ENCODE measurements at regions not wholly inside any gene's neighbourhood (a gene's known extent, or its start where the extent isn't known, plus 50 kb on each side); places are given as distances from the start of the nearest gene placed in this dataset.
"Not testable (repeated sequence)": the region's sequence is repeated elsewhere in the genome, so short reads cannot be mapped to it uniquely, and the experiment has no call there.

DNA sequence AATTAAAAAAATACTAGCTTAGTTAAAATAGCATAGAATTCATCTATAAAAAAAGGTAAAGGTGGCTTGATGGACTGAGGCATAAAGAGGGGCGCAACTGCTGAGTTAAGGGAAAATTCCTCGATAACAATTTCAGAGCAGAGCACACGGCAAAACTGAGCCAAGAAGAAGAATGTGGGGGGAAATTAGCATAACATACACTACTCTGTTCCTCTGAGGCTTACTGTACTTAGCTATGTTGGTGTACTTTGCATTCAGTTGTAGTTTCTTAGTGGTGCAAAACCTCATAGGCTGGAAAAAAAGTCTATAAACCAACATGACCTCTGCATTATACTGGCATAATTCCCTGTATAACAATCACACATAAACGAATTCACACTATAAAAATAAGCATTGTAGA, 357.9 kb upstream of the LRRC3B start:
- H3K4me3 Mint-ChIP-seq: no peak overlapping the region
- no peak overlapping the region for H3K27ac Mint-ChIP-seq
- no peaks in the 10 kb centered on the region for H3K27me3 Mint-ChIP-seq
- DNase-seq (no peak), ATAC-seq (ENCODE audit: low read depth) (no peak)
- peaks cover 2% of the 10 kb centered on the region for H3K9me3 Mint-ChIP-seq
- no peaks in the 10 kb centered on the region for H3K4me1 Mint-ChIP-seq
- POLR2A ChIA-PET: no interaction called here
- no peaks in the 10 kb centered on the region for H3K36me3 Mint-ChIP-seq

DNA sequence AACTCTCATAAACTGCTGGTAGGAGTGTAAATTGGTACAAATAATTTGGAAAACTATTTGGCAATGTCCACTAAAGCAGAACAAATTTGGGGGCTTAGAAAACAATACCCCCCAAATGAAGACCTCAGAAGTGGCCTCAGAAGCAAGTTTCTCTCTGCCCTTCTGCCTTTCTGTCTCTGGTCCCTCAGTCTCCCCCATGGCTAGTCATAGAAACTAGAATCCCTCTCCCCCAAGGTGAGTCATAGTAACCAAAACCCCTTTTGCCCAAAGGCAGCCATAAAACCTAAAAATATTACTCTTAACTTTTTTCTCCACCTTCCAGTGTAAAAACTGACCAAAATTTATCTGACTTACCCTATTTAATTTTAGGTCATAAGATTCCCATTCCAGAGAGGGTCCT, 350.7 kb upstream of the LRRC3B start:
- POLR2A ChIA-PET: no interaction called here
- H3K27ac Mint-ChIP-seq: no peak overlapping the region

DNA sequence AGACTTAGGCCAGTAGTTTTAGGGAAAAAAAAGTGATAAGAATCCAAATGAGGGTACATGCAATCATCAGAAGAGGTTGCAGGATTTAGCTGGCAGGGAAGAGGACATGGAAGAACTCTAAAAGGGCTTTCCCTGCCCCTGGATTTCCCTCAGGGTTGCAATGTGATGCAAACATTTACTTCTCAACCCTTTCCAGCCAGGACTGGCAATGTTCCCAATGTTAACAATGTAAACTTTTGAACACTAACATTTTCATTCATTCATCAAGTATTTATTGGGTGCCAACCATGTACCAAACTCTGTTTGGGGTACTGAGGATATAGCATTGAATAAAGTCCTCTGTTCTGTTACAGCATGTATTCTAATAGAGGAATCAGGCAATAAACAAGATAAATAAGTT, 349.4 kb upstream of the LRRC3B start:
- POLR2A ChIA-PET: no interaction called here
- Mint-ChIP-seq H3K36me3 (no peaks in the 10 kb centered on the region), H3K27me3 (no peaks in the 10 kb centered on the region), H3K9me3 (no peaks in the 10 kb centered on the region), H3K4me1 (no peaks in the 10 kb centered on the region), H3K27ac (no peak overlapping the region), H3K4me3 (no peak overlapping the region)
- ATAC-seq (ENCODE audit: low read depth) (no peak), DNase-seq (no peak)

More for the DNA sequence above, 350.7 kb upstream of the LRRC3B start:
- H3K36me3 Mint-ChIP-seq: no peaks in the 10 kb centered on the region
- H3K4me1 Mint-ChIP-seq: no peaks in the 10 kb centered on the region
- no peaks in the 10 kb centered on the region for H3K9me3 Mint-ChIP-seq
- ATAC-seq (ENCODE audit: low read depth) (no peak), DNase-seq (no peak)
- no peaks in the 10 kb centered on the region for H3K27me3 Mint-ChIP-seq
- H3K4me3 Mint-ChIP-seq: no peak overlapping the region

DNA sequence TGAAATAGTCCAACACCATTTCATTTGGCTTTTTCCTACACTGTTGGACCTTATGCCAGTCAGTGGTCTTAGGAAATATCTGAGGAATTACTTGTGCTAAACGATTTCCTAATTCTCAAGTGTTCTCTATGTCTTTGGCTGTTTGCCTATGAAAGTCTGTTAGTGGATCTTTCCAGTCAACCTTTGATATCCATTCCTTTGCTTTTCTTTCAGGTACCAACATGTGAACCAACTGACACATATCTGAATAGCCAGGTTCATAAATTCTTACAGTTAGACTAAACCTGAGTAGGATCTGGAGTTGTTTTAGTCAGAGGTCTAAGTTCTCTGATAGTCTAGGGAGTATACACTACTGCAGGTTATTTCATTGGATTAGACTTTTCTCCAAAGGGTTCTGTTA, 343.5 kb upstream of the LRRC3B start:
- no peak overlapping the region for H3K4me3 Mint-ChIP-seq
- POLR2A ChIA-PET: no interaction called here
- DNase-seq (no peak), ATAC-seq (ENCODE audit: low read depth) (no peak)
- no peaks in the 10 kb centered on the region for H3K36me3 Mint-ChIP-seq
- H3K27me3 Mint-ChIP-seq: no peaks in the 10 kb centered on the region
- H3K27ac Mint-ChIP-seq: no peak overlapping the region
- H3K4me1 Mint-ChIP-seq: no peaks in the 10 kb centered on the region
- peaks cover 19% of the 10 kb centered on the region for H3K9me3 Mint-ChIP-seq

DNA sequence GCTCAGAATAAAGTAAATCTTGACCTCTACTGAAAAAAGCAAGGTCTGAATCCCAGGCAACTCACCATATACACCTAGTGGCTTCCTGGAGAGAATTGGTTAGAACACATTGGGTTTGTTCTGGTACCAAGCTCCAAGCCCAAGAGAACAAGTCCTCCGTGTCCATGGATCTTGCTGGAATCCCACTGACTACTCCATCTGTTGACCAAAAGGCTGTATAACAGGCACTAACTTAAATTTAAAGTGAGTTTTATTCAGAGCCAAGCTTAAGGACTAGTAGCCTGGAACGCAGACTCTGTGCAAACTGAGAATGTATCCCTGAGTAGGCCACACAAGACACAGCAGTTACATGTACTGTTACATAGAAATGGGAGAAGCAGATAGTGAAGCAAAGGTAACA, 342.1 kb upstream of the LRRC3B start:
- no peaks in the 10 kb centered on the region for H3K4me1 Mint-ChIP-seq
- no peaks in the 10 kb centered on the region for H3K36me3 Mint-ChIP-seq
- H3K9me3 Mint-ChIP-seq: peaks cover 25% of the 10 kb centered on the region
- H3K27ac Mint-ChIP-seq: no peak overlapping the region
- POLR2A ChIA-PET: no interaction called here
- DNase-seq (no peak), ATAC-seq (ENCODE audit: low read depth) (no peak)
- no peaks in the 10 kb centered on the region for H3K27me3 Mint-ChIP-seq
- no peak overlapping the region for H3K4me3 Mint-ChIP-seq

DNA sequence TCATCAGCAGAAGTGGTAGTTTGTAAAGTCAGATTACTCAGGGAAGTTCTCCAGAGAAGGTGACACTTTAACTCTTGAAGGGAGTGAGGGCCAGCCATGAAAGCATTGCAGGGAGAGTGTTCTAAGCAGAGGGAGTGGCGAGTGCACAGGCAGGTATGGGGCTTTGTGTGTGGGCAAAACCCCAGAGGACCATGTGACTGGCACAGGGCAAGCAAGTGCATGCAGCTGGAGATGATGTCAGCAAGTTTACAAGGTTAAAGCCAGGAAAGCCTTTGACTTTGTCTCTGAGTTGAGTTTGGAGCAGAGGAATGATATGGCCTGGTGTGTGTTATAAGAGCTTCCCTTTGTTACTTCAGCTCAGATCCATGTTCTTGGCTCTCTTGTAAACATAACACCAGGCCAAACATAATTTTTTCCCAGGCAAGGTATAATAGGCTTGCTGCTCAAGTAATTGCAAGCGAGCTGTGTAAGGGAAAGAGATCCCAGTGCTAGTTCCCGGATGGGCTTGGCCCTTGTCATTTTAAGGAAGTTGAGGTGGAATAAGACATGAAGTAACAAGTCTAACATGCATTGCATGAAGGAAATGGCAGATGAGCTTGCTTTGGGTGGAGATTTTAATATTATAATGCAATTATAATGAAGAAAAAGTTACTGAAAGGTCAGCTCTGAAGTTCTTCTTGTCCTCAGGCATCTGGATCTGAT, 341.1 kb upstream of the LRRC3B start:
- no peak overlapping the region for H3K27ac Mint-ChIP-seq
- ATAC-seq (ENCODE audit: low read depth) (no peak), DNase-seq (no peak)
- no peak overlapping the region for H3K4me3 Mint-ChIP-seq
- H3K9me3 Mint-ChIP-seq: peaks cover 25% of the 10 kb centered on the region
- POLR2A ChIA-PET: no interaction called here
- no peaks in the 10 kb centered on the region for H3K36me3 Mint-ChIP-seq
- H3K27me3 Mint-ChIP-seq: no peaks in the 10 kb centered on the region
- H3K4me1 Mint-ChIP-seq: no peaks in the 10 kb centered on the region

DNA sequence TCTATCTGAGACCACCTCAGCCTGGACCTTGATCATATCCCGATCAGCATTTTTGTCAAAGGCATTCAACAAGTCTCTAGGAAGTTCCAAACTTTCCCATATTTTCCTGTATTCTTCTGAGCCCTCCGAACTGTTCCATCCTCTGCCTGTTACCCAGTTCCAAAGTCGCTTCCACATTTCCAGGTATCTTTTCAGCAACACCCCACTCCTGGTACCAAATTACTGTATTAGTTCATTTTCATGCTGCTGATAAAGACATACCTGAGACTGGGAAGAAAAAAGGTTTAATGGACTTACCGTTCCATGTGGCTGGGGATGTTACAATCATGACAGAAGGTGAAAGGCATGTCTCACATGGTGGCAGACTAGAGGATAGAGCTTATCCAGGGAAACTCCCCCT, 338.1 kb upstream of the LRRC3B start:
- H3K27me3 Mint-ChIP-seq; H3K4me3 Mint-ChIP-seq; POLR2A ChIA-PET; DNase-seq; ATAC-seq (ENCODE audit: low read depth); H3K27ac Mint-ChIP-seq; H3K36me3 Mint-ChIP-seq; H3K4me1 Mint-ChIP-seq: not testable (repeated sequence)
- H3K9me3 Mint-ChIP-seq: peaks cover 24% of the 10 kb centered on the region

DNA sequence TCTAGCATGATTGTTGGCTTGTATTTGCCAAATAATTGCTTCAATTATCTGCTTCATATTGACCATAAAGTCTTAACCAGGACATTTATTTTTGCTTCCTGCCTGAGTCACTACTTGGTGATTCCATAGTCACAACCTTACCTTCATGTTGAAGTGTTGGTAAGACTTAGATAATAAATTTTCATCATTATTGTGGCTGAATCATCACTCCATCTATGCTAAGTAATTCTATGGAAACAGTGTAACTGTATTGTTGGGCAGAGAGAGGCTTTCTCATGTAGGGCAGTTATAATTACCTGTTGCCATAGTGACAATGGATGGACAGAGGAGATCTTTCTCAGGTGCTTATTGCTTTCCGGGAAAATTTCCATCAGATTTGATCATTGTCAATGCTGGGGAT, 330.7 kb upstream of the LRRC3B start:
- ATAC-seq (ENCODE audit: low read depth) (no peak), DNase-seq (no peak)
- Mint-ChIP-seq H3K4me3 (no peak overlapping the region), H3K27me3 (no peaks in the 10 kb centered on the region), H3K36me3 (no peaks in the 10 kb centered on the region), H3K4me1 (no peaks in the 10 kb centered on the region), H3K9me3 (no peaks in the 10 kb centered on the region), H3K27ac (no peak overlapping the region)
- POLR2A ChIA-PET: no interaction called here

DNA sequence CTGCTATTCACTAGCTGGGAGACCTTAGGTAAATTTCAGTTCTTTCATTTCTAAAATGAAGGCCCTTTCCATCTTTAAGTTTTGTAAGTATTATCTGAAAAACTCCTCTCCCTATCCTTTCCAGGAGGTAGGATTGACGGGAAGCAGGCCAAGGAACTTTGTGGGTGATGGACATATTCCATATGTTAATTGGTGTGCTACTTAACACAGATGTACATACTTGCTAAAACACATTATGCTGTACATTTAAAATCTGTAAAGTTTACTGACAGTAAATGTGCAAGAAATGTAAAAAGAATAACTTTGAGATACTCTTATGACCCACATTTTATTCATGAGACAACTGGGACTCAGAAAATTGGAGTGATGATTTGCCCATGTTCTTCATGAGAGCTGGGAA, 329.8 kb upstream of the LRRC3B start:
- Mint-ChIP-seq H3K9me3 (peaks cover 3% of the 10 kb centered on the region), H3K27ac (no peak overlapping the region), H3K4me3 (no peak overlapping the region), H3K27me3 (no peaks in the 10 kb centered on the region), H3K4me1 (no peaks in the 10 kb centered on the region), H3K36me3 (no peaks in the 10 kb centered on the region)
- DNase-seq (no peak), ATAC-seq (ENCODE audit: low read depth) (no peak)
- POLR2A ChIA-PET: no interaction called here

DNA sequence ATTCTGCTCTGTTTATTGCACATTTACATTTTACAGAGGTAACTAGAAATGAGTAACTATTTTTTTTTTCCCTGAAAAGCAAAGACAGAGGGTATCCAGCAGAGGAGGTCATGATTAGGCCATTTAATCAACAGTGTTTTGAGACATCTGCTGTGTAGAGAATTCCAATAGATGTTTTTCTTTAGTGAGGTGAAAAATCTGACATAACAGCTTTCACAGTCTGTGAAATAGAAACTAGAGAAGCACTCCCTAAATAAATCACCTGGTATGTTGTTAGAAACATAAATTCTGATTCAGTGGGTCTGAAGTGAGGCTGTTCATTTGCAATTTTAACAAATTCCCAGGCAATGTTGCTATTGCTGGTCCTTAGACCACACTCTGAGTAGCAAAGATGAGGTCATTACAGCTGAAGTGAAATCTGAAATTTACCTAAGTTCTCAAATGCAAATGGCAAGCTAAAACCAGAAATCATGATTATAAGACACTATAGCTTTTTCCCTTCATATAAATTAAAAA, 329.2 kb upstream of the LRRC3B start:
- Mint-ChIP-seq H3K27me3 (no peaks in the 10 kb centered on the region), H3K4me3 (no peak overlapping the region), H3K27ac (no peak overlapping the region), H3K36me3 (no peaks in the 10 kb centered on the region), H3K9me3 (peaks cover 3% of the 10 kb centered on the region), H3K4me1 (no peaks in the 10 kb centered on the region)
- ATAC-seq (ENCODE audit: low read depth): no peak
- POLR2A ChIA-PET: no interaction called here
- no peak for DNase-seq

DNA sequence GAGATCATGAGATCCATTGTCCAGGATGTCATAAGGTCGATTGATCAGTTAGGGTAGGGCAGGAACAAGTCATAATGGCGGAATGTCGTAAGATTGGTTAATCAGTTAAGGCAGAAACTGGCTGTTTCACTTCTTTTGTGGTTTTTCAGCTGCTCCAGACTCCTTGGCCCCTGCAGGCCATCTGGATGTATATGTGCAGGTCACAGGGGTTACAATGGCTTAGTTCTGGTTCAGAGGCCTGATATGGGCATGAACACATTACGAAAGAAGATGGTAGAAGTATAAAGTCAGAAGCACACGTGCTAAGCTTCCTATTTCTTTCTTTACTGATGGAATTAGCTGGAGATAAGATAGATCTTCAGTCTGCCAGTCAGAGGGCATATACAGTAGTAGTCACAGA, 315.4 kb upstream of the LRRC3B start:
- H3K27ac Mint-ChIP-seq: no peak overlapping the region
- no peaks in the 10 kb centered on the region for H3K27me3 Mint-ChIP-seq
- POLR2A ChIA-PET: no interaction called here
- H3K4me3 Mint-ChIP-seq: no peak overlapping the region
- H3K36me3 Mint-ChIP-seq: no peaks in the 10 kb centered on the region
- H3K4me1 Mint-ChIP-seq: no peaks in the 10 kb centered on the region
- no peak for DNase-seq
- H3K9me3 Mint-ChIP-seq: peaks cover 13% of the 10 kb centered on the region
- ATAC-seq (ENCODE audit: low read depth): no peak

DNA sequence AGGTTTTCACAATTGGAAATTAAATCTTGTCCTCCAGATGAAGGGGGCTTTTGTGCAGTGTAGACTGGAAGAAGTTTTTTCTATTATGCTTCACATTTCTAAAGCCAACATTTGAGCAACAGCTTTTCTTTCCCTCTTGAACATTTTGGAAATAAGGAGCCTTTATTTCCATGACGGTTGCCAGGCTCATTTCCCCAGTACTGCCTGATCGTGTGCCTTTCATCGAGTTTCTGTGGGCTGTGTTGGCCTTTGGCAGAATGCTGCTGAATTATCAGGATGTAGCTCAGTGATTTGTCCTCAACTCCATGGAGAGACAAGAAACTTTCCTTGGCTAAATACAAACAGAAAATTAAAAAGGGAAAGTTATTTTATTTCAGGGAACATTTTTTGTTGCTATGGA, 314.8 kb upstream of the LRRC3B start:
- Mint-ChIP-seq H3K4me3 (no peak overlapping the region), H3K36me3 (no peaks in the 10 kb centered on the region), H3K27me3 (no peaks in the 10 kb centered on the region), H3K4me1 (no peaks in the 10 kb centered on the region), H3K27ac (no peak overlapping the region), H3K9me3 (peaks cover 13% of the 10 kb centered on the region)
- ATAC-seq (ENCODE audit: low read depth): no peak
- DNase-seq: no peak
- POLR2A ChIA-PET: no interaction called here

DNA sequence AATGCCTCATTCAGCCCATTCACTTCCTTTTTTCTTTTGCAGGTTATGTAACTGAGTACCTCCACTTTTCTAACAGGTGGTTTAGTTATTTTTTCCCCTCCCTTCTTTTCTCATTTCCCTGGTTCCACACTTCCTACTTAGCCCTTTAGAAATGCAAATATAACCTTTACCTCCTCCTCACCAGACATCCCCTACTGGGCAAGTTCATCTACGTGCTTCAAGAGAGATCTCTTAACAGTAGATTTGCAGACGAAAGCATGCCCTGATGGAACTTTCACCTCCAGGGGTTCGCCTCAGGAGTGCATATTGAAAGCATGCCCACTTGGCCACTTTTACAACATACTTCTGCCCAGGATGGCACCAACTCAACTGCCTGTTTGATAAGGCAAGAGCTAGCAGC, 314.1 kb upstream of the LRRC3B start:
- POLR2A ChIA-PET: no interaction called here
- no peak overlapping the region for H3K4me3 Mint-ChIP-seq
- no peaks in the 10 kb centered on the region for H3K27me3 Mint-ChIP-seq
- DNase-seq (no peak), ATAC-seq (ENCODE audit: low read depth) (no peak)
- H3K4me1 Mint-ChIP-seq: no peaks in the 10 kb centered on the region
- H3K27ac Mint-ChIP-seq: no peak overlapping the region
- no peaks in the 10 kb centered on the region for H3K36me3 Mint-ChIP-seq
- H3K9me3 Mint-ChIP-seq: peaks cover 13% of the 10 kb centered on the region

DNA sequence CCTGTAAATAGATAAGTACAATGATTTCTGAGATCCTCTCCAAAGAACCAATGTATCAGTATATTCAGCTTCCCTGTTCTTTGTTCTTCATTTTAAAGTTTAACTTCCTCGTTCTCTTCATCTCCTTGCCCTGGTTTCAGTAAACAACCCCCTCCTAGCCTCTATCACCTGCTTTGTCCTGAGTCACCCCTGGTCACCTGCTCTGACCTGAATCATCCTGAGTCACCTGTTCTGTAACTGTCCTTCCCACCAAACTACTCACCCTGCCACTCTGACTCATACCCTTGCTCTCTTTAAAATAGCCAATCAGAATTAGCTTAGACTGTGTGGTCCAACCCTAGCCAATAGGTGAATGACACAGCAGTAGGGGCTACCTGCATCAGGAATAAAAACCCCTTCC, 313.0 kb upstream of the LRRC3B start:
- H3K27ac Mint-ChIP-seq; POLR2A ChIA-PET; DNase-seq; H3K4me1 Mint-ChIP-seq; ATAC-seq (ENCODE audit: low read depth); H3K4me3 Mint-ChIP-seq; H3K36me3 Mint-ChIP-seq; H3K27me3 Mint-ChIP-seq: not testable (repeated sequence)
- H3K9me3 Mint-ChIP-seq: peaks cover 13% of the 10 kb centered on the region

DNA sequence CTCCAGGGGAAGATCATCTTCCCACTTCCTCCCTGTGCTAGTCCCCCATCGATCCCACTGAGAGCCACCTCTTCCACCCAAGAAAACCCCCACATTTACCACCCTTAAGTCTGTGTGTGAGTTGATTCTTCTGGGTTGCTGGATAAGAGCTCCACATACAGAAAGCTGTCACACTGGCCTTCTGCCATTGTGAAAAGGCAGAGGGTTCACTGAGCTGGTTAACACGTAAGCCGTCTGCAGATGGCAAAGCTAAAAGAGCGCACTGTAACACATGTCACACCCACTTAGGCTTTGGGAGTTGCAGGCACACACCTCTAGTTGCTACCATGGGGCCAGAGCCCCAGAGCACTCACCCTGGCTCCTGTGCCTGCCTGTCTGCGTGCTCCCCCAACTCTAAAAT, 309.8 kb upstream of the LRRC3B start:
- Mint-ChIP-seq H3K4me1 (no peaks in the 10 kb centered on the region), H3K9me3 (peaks cover 15% of the 10 kb centered on the region), H3K27ac (no peak overlapping the region), H3K27me3 (no peaks in the 10 kb centered on the region), H3K36me3 (no peaks in the 10 kb centered on the region), H3K4me3 (no peak overlapping the region)
- POLR2A ChIA-PET: no interaction called here
- DNase-seq: no peak
- ATAC-seq (ENCODE audit: low read depth): no peak

Data from activated naive CD8-positive, alpha-beta T cell treated with anti-CD3 and anti-CD28 coated beads, Interleukin-2, amount 10 ng/mL, durations not matched to agents 7 days and 5 days (primary cell).